ENCODE measurements at regions not wholly inside any gene's neighbourhood (a gene's known extent, or its start where the extent isn't known, plus 50 kb on each side); places are given as distances from the start of the nearest gene placed in this dataset.

DNA sequence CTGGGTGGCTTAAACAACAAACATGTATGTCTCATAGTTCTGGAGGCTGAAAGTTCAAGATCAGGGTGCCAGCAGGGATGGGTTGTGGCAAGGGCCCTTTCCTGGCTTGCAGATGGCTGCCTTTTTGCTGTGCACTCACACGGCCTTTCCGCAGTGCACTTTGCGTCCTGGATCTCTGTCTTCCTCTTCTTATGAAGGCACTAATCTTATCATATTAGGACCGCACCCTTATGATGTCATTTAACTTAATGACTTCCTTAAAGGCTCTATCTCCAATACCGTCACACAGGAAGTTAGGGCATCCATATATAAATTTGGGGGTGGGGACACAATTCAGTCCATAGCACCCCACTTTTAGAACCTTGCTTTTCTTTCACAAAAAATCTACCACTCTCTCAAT is 255.2 kb downstream of the SNX13 start:
- no peak overlapping the region for H3K9ac ChIP-seq (ENCODE audit: low read length)
- no peaks in the 10 kb centered on the region for H3K79me2 ChIP-seq (replicated peaks; ENCODE audit: insufficient read depth, low read length)
- H3K4me2 ChIP-seq (ENCODE audit: low read length): no peak overlapping the region
- H2AFZ ChIP-seq (ENCODE audit: low read depth, low read length): no peak overlapping the region
- TF ChIP-seq EP300 (conservative IDR thresholded peaks at IDR 0.05; ENCODE audit: poor library complexity, severe bottlenecking) (no peak), EZH2 (IDR thresholded peaks at IDR 0.05; ENCODE audit: borderline replicate concordance, insufficient read depth, low read length, poor library complexity, severe bottlenecking) (no peak), CTCF (IDR thresholded peaks at IDR 0.05; ENCODE audit: poor library complexity, severe bottlenecking) (no peak), MXI1 (conservative IDR thresholded peaks at IDR 0.05; ENCODE audit: poor library complexity, severe bottlenecking) (no peak), POLR2AphosphoS5 (IDR thresholded peaks at IDR 0.05) (no peak), SMC3 (conservative IDR thresholded peaks at IDR 0.05; ENCODE audit: poor library complexity) (no peak), RAD21 (conservative IDR thresholded peaks at IDR 0.05) (no peak), TAF1 (IDR thresholded peaks at IDR 0.05; ENCODE audit: low read depth) (no peak)
- TF ChIP-seq, protein P1, sequence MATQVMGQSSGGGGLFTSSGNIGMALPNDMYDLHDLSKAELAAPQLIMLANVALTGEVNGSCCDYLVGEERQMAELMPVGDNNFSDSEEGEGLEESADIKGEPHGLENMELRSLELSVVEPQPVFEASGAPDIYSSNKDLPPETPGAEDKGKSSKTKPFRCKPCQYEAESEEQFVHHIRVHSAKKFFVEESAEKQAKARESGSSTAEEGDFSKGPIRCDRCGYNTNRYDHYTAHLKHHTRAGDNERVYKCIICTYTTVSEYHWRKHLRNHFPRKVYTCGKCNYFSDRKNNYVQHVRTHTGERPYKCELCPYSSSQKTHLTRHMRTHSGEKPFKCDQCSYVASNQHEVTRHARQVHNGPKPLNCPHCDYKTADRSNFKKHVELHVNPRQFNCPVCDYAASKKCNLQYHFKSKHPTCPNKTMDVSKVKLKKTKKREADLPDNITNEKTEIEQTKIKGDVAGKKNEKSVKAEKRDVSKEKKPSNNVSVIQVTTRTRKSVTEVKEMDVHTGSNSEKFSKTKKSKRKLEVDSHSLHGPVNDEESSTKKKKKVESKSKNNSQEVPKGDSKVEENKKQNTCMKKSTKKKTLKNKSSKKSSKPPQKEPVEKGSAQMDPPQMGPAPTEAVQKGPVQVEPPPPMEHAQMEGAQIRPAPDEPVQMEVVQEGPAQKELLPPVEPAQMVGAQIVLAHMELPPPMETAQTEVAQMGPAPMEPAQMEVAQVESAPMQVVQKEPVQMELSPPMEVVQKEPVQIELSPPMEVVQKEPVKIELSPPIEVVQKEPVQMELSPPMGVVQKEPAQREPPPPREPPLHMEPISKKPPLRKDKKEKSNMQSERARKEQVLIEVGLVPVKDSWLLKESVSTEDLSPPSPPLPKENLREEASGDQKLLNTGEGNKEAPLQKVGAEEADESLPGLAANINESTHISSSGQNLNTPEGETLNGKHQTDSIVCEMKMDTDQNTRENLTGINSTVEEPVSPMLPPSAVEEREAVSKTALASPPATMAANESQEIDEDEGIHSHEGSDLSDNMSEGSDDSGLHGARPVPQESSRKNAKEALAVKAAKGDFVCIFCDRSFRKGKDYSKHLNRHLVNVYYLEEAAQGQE (IDR thresholded peaks at IDR 0.05; ENCODE audit: borderline replicate concordance): no peak
- no peaks in the 10 kb centered on the region for H3F3A ChIP-seq (ENCODE audit: insufficient read depth, low read length, poor library complexity, severe bottlenecking)
- no peaks in the 10 kb centered on the region for H3K27me3 ChIP-seq (ENCODE audit: insufficient read depth, low read depth, low read length)
- no peaks in the 10 kb centered on the region for H3K9me2 ChIP-seq (ENCODE audit: insufficient read depth, low read length)
- H4K20me1 ChIP-seq (ENCODE audit: insufficient read depth): no peaks in the 10 kb centered on the region
- H3K27ac ChIP-seq (ENCODE audit: low read length): no peak overlapping the region
- no peaks in the 10 kb centered on the region for H3K36me3 ChIP-seq (ENCODE audit: insufficient read depth, low read length)
- no peaks in the 10 kb centered on the region for H3K9me3 ChIP-seq (ENCODE audit: low read length)
- no peak overlapping the region for H3K4me3 ChIP-seq (ENCODE audit: low read length)

DNA sequence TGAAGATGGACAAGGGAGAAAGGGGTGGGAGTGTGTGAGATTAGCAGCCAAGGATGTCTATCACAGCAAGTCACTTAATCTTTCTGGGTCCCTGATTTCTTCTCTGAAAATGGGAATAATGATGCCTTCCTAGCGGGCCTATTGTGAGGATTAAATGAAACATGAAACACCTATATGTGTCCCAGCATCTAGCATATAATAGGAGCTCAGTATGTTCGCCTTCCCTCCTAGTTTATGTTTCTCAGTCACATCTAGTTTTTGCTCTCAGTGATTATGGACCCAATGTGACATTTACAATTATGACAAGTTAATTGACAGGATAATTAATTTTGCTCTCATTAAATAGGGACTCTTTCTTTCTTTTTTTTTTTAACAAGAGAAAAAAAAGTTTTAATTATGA is 252.9 kb downstream of the SNX13 start:
- H3K9ac ChIP-seq (ENCODE audit: low read length): no peak overlapping the region
- H3K27ac ChIP-seq (ENCODE audit: low read length): no peak overlapping the region
- no peaks in the 10 kb centered on the region for H3F3A ChIP-seq (ENCODE audit: insufficient read depth, low read length, poor library complexity, severe bottlenecking)
- H3K4me2 ChIP-seq (ENCODE audit: low read length): no peak overlapping the region
- TF ChIP-seq EP300 (conservative IDR thresholded peaks at IDR 0.05; ENCODE audit: poor library complexity, severe bottlenecking) (no peak), SMC3 (conservative IDR thresholded peaks at IDR 0.05; ENCODE audit: poor library complexity) (no peak), CTCF (IDR thresholded peaks at IDR 0.05; ENCODE audit: poor library complexity, severe bottlenecking) (no peak), EZH2 (IDR thresholded peaks at IDR 0.05; ENCODE audit: borderline replicate concordance, insufficient read depth, low read length, poor library complexity, severe bottlenecking) (no peak), TAF1 (IDR thresholded peaks at IDR 0.05; ENCODE audit: low read depth) (no peak), POLR2AphosphoS5 (IDR thresholded peaks at IDR 0.05) (no peak), RAD21 (conservative IDR thresholded peaks at IDR 0.05) (no peak)
- TF ChIP-seq, protein P1 (IDR thresholded peaks at IDR 0.05; ENCODE audit: borderline replicate concordance): no peak
- no peaks in the 10 kb centered on the region for H4K20me1 ChIP-seq (ENCODE audit: insufficient read depth)
- no peak overlapping the region for H2AFZ ChIP-seq (ENCODE audit: low read depth, low read length)
- H3K36me3 ChIP-seq (ENCODE audit: insufficient read depth, low read length): no peaks in the 10 kb centered on the region
- no peaks in the 10 kb centered on the region for H3K9me3 ChIP-seq (ENCODE audit: low read length)
- no peaks in the 10 kb centered on the region for H3K27me3 ChIP-seq (ENCODE audit: insufficient read depth, low read depth, low read length)
- H3K9me2 ChIP-seq (ENCODE audit: insufficient read depth, low read length): no peaks in the 10 kb centered on the region
- no peak overlapping the region for H3K4me3 ChIP-seq (ENCODE audit: low read length)
- H3K79me2 ChIP-seq (replicated peaks; ENCODE audit: insufficient read depth, low read length): no peaks in the 10 kb centered on the region
